OCI-LY3 (cell line): ENCODE measurements at regions not wholly inside any gene's neighbourhood (a gene's known extent, or its start where the extent isn't known, plus 50 kb on each side); places are given as distances from the start of the nearest gene placed in this dataset.

ENCODE experiments used
- CTCF ChIP-seq: fragments of 200-600, 300-600 bp; sonication (generic); IDR thresholded peaks from 2 replicates; pipeline ENCODE4 v1.5.1; 2014; ENCODE audit warnings: antibody characterized with exemption, low read length, low read depth
- EZH2phosphoT487 ChIP-seq: fragments of 200-600 bp; shearing (Covaris generic); IDR thresholded peaks from 2 replicates; pipeline ENCODE4 v1.6.1; 2018; ENCODE audit warnings: antibody characterized with exemption, mixed run types, low read depth

GRCh38 chr19:21607449-21607848 lies 102.0 kb downstream of the ZNF429 start:
- no peak for TF ChIP-seq CTCF
- TF ChIP-seq EZH2phosphoT487 = no peak
